Right cardiac atrium (tissue), 5 donors: ENCODE measurements at regions not wholly inside any gene's neighbourhood (a gene's known extent, or its start where the extent isn't known, plus 50 kb on each side); places are given as distances from the start of the nearest gene placed in this dataset.
A peak's percentile ranks its signal among the peaks of the same experiment; 100 is the strongest.

Experiments
- ATAC-seq, 2 donors: fragments of 200-7000 bp; cut with Tn5 transposase; one replicate each; pipeline versions ENCODE4 v1.8.0 to v1.9.1; 2020; ENCODE audit warnings: moderate library complexity in 2 of 2, mild to moderate bottlenecking in 1 of 2
- DNase-seq, 3 donors: peaks; one replicate each; pipeline ENCODE4 v3.0.0-alpha.2; 2020
- H3K27ac ChIP-seq: one replicate; pipeline ENCODE4 v1.5.1; 2013; ENCODE audit warnings: mild to moderate bottlenecking, low read length, control low read depth, moderate library complexity
- H3K27me3 ChIP-seq: one replicate; pipeline ENCODE4 v1.6.1; 2013; ENCODE audit not compliant: control insufficient read depth, insufficient read depth
- H3K4me1 ChIP-seq: one replicate; pipeline ENCODE4 v1.6.1; 2013; ENCODE audit warnings: low read length; ENCODE audit not compliant: control insufficient read depth, insufficient read depth
- H3K4me3 ChIP-seq: one replicate; pipeline ENCODE4 v1.5.1; 2013; ENCODE audit warnings: low read length, control low read depth
- H3K9me3 ChIP-seq: one replicate; pipeline ENCODE4 v1.6.1; 2013; ENCODE audit warnings: low read length; ENCODE audit not compliant: control insufficient read depth
- WGBS: extraction: QIAGEN DNeasy Blood & Tissue Kit; methylation state at CpG from one replicate; pipeline ENCODE4 v1.1.7; 2013; 5-methylcytosine and 5-hydroxymethylcytosine counted together
- intact Hi-C, 4 donors: fragments of 100-400 bp; cut with DNase I; formaldehyde crosslinking; loops; one replicate each; pipeline versions ENCODE4 v1.11.0 to v1.14.0; 2022 to 2023
- donor health status: healthy with polysubstance abuse.
- donor health status: DM: no; HTN: yes; CAD: no.
- donor health status: DM: no; HTN: no; CAD: no.
- donor health status: DM: no; HTN: yes; CAD: no; lungs with severe emphysema.
- donor health status: DM: yes; HTN: yes; CAD: no.

DNA sequence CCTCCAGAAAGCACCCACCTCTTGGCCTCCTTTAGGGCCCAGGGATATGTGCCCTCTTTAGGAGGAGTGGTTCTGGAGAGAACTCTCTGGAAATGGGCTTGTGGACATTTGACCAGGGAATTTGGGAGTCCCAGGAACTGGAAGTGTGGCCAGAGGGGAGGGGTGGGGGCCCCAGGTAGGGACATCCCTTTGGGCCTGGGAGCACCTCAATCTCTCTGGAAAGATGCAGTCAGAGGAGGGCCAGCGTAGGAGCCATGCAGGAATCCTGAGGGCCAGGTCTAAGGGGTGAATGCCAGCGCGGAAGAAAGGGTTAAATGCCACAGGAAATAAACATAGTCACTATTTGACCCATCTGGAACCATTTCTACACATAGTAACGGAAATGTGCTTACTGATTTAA is 50.3 kb upstream of the ITGA11 start:
- Histone ChIP-seq H3K9me3 (no peaks in the 10 kb centered on the region), H3K4me3 (no peak overlapping the region), H3K4me1 (peaks cover 9% of the 10 kb centered on the region), H3K27me3 (no peaks in the 10 kb centered on the region), H3K27ac (no peak overlapping the region)
- 84% methylated on average over 4 of the region's 4 CpGs for WGBS
- DNase-seq = no peak
- intact Hi-C loops = no loop called here
- ATAC-seq = no peak

DNA sequence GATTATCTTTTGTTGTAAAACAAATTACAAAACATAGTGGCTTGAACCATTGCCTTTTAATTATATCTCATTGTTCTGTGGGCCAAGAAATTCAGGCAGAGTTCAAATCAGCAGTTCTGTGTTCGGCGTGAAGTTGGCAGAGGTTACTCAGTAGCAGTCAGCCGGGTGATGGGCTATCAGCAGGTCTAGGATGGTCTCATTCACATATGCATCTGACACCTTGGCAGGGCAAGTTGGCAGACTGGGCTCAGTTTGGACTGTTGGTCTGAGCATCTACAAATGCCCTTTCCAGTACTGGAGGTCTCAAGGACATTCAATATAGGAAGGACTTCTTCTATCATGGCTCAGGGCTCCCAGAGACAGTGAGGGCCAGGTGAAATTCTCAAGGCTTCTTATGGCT is 51.2 kb upstream of the ITGA11 start:
- peaks cover 9% of the 10 kb centered on the region for H3K4me1 ChIP-seq
- H3K9me3 ChIP-seq = no peaks in the 10 kb centered on the region
- intact Hi-C loops = no loop called here
- H3K4me3 ChIP-seq = no peak overlapping the region
- ATAC-seq = peak; percentile 7 to 9
- no peaks in the 10 kb centered on the region for H3K27me3 ChIP-seq
- 37% methylated on average over 3 of the region's 3 CpGs for WGBS
- H3K27ac ChIP-seq = no peak overlapping the region
- peak in 1 of 3 donors; percentile 69 for DNase-seq

DNA sequence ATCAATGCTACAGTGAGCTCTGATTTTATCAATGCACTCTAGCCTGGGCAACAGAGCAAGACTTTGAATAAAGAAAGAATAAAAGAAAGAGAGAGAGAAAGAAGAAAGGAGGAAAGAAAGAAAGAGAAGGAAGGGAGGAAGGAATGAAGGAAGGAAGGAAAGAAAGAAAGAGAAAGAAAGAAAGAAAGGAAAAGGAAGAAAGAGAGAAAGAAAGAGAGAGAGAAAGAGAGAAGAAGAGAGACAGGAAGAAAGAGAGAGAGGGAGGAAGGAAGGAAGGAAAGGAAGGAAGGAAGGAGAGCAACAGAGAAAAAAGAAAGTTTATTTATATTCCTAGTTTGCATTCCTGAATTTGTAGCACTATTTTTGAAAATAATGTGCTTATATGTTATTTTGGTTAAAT is 52.3 kb upstream of the ITGA11 start:
- DNase-seq = no peak
- no peaks in the 10 kb centered on the region for H3K27me3 ChIP-seq
- peaks cover 9% of the 10 kb centered on the region for H3K4me1 ChIP-seq
- ATAC-seq = no peak
- no peak overlapping the region for H3K27ac ChIP-seq
- no peak overlapping the region for H3K4me3 ChIP-seq
- no peaks in the 10 kb centered on the region for H3K9me3 ChIP-seq
- intact Hi-C loops = no loop called here

DNA sequence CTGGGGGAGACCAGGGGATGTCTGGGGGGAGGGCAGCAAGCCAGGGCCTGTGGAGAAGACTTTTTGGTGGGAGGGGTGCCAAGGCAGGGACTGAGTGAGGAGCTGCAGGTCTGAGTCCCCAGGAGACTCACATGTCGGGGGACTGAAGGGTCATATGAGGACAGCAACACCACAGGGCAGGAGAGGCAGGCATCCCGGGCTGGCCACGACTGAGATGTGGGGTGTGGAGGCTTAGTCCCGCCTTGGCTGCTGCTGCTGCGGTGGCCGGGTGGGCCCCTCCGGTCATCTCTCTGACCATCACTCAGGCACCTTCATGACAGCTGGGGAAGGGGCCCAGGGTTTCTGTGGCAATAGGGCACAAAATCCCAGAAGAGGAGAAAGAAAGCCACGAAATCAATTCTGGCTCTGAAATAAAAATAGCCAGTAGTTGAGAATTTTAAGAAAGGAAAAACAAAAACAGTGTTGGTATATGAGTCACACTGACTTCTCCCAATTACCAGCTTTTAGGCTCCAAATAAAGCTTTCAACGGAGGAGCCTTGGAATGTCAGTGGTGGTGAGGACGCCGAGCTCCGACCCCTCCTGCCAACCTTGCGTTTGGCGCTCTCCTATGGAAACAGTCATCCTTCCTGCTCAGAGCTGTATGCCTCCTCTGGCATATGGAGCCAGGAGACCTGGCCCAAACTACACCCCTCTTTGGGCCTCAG is 52.9 kb upstream of the ITGA11 start:
- WGBS = 43% methylated on average over 14 of the region's 14 CpGs
- H3K27me3 ChIP-seq = no peaks in the 10 kb centered on the region
- intact Hi-C loops = no loop called here
- peaks cover 9% of the 10 kb centered on the region for H3K4me1 ChIP-seq
- peak overlapping the region; percentile 63 for H3K27ac ChIP-seq
- H3K9me3 ChIP-seq = no peaks in the 10 kb centered on the region
- peak; percentile 41 to 47 for ATAC-seq
- no peak overlapping the region for H3K4me3 ChIP-seq
- DNase-seq = peak; percentile 45 to 73 (median 65)

DNA sequence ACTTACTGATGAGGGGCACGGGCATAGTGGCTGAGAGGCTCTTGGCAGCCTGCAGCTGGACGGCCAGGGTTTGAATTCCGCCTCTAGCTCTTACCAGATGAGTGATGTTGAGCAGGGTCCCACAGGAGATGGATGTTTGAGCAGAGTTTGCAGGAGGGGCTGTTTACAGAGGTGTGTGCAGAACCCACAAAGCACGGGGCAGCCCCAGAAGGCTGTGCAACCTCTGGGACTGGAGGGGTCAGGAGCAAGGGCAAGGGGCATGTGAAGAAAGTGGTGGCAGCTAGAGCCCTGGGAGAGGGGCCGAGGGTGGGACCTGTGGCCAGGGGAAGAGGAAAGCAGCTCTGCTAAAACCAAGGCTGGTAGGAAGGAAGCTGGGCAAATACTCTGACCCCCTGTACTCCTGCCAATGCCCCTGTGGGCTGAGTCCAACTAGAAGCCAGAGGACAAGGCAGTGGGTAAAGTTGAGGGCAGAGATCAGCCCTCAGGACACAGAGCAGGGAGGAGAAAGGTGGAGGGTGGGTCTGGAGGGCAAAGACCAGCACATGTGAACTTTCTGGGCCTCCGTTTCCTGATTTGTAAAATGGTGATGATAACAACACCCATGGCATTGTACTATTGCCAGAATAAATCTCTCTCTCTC is 53.9 kb upstream of the ITGA11 start:
- intact Hi-C loops = no loop called here
- WGBS = 74% methylated on average over 6 of the region's 6 CpGs
- Histone ChIP-seq H3K27me3 (no peaks in the 10 kb centered on the region), H3K27ac (peak overlapping the region; percentile 57), H3K4me3 (no peak overlapping the region), H3K4me1 (peaks cover 9% of the 10 kb centered on the region), H3K9me3 (no peaks in the 10 kb centered on the region)
- no peak for ATAC-seq
- DNase-seq = no peak

DNA sequence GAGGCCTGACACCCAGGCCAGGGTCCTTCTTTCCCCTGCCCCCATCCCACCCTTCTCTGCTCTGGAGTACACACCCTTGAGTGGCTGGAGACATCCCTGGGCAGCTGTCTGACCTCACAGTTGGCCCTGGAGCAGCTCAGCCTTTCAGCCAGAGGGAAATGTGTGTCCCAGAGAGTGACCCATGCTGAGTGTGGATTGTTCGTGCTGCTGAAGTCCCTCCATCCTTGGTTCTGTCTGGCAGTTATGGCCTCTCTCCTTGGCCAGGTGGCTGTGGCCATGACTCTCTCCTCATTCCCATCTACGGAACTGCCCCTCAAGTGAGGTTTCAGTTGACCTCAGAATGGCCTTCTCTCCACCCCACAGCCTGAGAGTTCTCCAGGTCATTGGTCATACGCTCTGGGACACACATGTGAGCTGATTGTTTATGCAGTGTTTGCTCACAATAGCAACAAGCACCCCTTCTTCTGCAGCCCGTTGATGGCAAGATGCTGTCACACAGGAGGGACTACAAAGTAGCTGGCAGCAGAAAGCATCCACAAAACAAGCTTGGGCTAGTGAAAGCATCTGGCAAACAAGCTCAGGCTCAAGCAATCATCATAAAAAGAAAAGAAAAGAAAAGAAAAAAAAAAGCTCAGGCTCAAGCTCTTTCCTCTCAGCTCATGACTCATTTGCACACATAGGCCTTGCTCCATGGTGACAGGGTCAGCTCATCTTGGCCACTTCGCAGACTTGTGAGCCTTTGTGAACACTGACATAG is 55.3 kb upstream of the ITGA11 start:
- WGBS = 51% methylated on average over 5 of the region's 5 CpGs
- DNase-seq (peak in 2 of 3 donors; percentile 67 to 69), ATAC-seq (peak; percentile 45 to 55)
- no peak overlapping the region for H3K4me3 ChIP-seq
- H3K27me3 ChIP-seq = no peaks in the 10 kb centered on the region
- H3K27ac ChIP-seq = peak overlapping the region; percentile 62
- peaks cover 9% of the 10 kb centered on the region for H3K4me1 ChIP-seq
- no peaks in the 10 kb centered on the region for H3K9me3 ChIP-seq
- intact Hi-C loops = no loop called here

DNA sequence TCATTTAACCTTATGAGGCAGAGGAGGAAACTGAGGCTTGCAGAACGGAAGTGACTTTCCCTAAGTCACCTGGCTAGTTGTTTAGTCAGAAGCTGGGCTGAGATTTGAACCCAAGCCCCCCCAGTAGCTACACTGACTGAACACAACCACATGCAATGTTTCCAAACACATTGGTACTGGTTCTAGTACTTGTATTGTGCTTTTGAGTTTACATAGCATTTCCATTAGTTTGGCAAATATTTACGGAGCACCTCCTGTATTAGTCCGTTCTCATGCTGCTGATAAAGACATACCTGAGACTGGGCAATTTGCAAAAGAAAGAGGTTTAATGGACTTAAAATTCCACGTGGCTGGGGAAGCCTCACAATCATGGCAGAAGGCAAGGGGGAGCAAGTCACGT is 56.3 kb upstream of the ITGA11 start:
- intact Hi-C loops = no loop called here
- Histone ChIP-seq H3K4me3 (no peak overlapping the region), H3K4me1 (peaks cover 10% of the 10 kb centered on the region), H3K9me3 (no peaks in the 10 kb centered on the region), H3K27ac (no peak overlapping the region), H3K27me3 (no peaks in the 10 kb centered on the region)
- ATAC-seq (no peak), DNase-seq (no peak)
- 68% methylated on average over 5 of the region's 5 CpGs for WGBS

DNA sequence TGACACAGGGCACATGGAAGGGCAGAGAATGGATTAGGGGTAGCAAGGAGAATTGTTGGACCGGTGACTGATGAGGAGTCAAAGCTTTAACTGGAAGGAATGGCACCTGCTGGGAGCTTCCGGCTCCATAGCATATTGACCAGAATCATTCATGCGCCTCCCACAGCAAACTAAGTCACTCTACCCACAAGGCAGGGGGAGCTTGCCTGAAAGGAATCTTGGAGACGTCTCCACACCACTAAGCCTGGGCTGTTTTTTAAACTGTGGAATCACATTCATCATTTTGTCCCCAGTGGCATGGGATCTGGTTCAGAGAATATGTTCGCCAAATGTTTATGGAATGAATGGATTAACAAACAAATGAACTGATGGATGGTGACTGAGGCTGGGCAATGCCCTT is 57.0 kb upstream of the ITGA11 start:
- H3K4me3 ChIP-seq = no peak overlapping the region
- H3K27me3 ChIP-seq = no peaks in the 10 kb centered on the region
- peaks cover 10% of the 10 kb centered on the region for H3K4me1 ChIP-seq
- 78% methylated on average over 5 of the region's 5 CpGs for WGBS
- intact Hi-C loops = no loop called here
- no peaks in the 10 kb centered on the region for H3K9me3 ChIP-seq
- H3K27ac ChIP-seq = no peak overlapping the region
- no peak for DNase-seq
- ATAC-seq = no peak

DNA sequence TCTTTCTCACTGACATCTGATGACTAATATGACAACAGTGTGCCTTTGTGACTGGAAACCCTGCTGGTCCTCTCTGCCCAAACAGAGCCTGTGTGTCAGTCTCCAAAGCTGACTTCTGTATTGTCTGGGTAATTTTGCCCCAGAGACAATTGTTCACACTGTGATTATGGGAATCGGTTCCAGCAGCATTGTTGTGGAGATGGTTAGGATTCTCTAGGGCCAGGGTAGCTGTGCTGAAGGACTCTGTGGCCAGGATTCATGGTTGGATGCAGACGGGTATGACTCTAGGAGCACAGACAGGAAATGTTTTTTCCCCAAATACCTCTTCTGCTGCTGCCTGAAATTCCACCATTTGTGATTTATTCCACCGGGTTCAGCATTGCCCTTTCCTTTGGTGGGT is 57.5 kb upstream of the ITGA11 start:
- no peaks in the 10 kb centered on the region for H3K27me3 ChIP-seq
- no peak overlapping the region for H3K27ac ChIP-seq
- 54% methylated on average over 3 of the region's 3 CpGs for WGBS
- no peak for ATAC-seq
- peaks cover 10% of the 10 kb centered on the region for H3K4me1 ChIP-seq
- H3K4me3 ChIP-seq = no peak overlapping the region
- intact Hi-C loops = no loop called here
- no peak for DNase-seq
- no peaks in the 10 kb centered on the region for H3K9me3 ChIP-seq

DNA sequence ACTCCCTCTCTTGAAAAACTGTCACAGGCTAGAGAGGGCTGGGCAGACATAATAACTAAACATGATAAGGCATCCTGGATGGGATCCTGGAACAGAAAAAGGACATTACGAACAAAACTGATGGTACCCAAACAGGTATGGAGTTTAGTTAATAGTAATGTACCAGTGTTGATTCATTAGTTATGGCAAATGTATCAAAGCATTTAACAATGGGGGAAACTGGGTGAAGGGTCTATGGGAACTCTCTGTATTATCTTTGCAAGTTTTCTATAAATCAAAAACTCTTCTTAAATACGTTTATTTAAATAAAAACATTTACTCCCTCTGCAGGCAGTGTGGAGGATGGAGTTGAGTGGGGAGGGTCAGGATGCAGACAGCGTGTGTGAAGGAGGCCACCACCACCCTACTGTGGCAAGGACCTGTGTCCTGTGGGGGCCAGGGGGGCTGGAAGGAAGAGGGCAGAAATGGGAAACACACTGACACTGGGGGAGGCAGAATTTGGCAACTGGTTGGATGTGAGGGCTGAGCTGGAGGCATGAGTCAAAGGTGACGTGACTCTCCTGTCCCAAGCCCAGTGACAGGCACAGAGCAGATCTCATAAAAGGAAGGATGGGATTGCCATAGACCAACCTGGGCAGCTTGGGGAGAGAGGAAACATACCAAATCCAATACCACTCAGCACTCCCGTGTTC is 59.6 kb upstream of the ITGA11 start:
- 87% methylated on average over 5 of the region's 5 CpGs for WGBS
- intact Hi-C loops = no loop called here
- Histone ChIP-seq H3K4me1 (peaks cover 3% of the 10 kb centered on the region), H3K27me3 (no peaks in the 10 kb centered on the region), H3K27ac (no peak overlapping the region), H3K4me3 (no peak overlapping the region), H3K9me3 (no peaks in the 10 kb centered on the region)
- ATAC-seq (no peak), DNase-seq (no peak)

DNA sequence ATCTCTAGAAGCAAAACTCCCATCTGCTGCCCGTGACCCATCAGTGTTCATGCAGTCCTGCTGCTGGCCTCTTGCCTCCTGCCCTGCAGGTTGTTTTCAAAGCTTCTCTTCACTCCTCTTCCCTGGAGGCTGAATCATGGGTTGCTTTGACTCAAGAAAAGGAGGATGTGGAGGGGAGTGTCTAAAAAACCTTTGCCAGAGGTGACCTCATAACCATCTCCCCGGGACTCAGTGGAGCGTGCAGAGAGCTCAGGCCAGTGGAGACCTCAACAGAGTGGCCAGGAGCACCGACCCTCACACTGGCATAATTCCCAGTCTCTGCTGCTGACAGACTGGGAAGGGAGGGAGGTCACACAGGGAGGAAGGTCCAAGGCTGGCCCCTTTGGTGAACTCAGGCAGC is 60.9 kb upstream of the ITGA11 start:
- DNase-seq = peak; percentile 43 to 65 (median 60)

More for the DNA sequence above, 60.9 kb upstream of the ITGA11 start:
- Histone ChIP-seq H3K27ac (no peak overlapping the region), H3K9me3 (no peaks in the 10 kb centered on the region), H3K27me3 (no peaks in the 10 kb centered on the region), H3K4me3 (no peak overlapping the region), H3K4me1 (peaks cover 3% of the 10 kb centered on the region)
- intact Hi-C loops = no loop called here
- WGBS = 37% methylated on average over 4 of the region's 4 CpGs
- ATAC-seq = peak; percentile 63 to 82
